ENCODE measurements at regions not wholly inside any gene's neighbourhood (a gene's known extent, or its start where the extent isn't known, plus 50 kb on each side); places are given as distances from the start of the nearest gene placed in this dataset.

DNA sequence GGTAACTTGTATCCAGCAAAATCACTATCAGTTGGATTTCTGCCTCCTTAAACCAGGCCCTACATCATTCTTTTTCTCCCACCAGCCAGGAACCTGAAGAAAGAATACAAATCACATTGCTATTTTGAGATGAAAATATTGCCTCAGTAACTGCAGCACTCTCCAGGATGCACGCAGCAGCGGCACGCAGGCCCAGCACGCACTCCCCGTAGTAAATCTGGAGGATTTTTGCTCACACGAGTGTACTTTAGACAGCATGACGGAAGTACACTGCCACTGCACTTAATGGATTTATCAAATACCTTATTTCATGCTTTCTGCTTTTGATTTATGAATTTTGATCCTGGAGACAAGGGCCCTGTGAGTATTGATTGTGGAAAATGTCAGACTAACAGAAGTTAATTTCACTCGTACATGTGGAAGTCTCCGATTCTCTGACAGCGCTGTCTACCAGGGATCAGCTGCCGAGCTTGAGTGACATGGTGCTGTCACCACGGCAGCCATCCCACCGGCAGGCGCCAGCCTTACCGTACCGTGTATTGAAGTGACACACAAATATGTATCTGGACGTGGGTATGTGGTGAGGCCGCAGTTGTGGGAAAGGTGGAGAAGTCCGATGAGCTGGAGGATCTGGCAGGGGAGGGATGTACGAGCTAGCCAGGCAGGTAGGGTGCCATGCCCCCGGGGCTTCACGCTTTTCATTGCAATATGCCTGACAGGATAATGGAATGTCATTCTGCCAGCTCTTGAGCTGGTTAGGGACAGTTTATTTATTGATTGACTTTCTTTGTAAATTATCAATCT, 863.7 kb downstream of the GALR1 start:
- no peak for DNase-seq (ENCODE audit: low spot score)

DNA sequence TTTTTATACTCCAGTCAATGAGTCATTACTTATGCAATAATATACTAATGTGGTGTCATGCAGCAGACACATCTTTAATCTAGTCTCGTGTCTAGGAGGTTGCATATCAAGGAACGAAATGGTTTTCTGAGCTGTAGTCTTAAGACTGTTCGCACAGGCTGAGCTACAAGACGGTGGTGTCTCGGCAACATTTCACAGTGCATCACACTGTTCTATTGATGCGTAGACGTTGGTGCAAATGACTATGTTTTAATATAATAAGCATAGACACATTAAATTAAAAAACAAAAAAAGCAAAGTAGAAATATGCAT, 864.2 kb downstream of the GALR1 start:
- DNase-seq (ENCODE audit: low spot score): no peak

GRCh38 chr18:78115896-78116561, 863.6 kb upstream of the SALL3 start:
- DNase-seq (ENCODE audit: low spot score): no peak

- DNase-seq (ENCODE audit: low spot score): no peak
These were observed 856.3 kb upstream of the SALL3 start for GRCh38 chr18:78123144-78123909.

- DNase-seq (ENCODE audit: low spot score): no peak
These were observed 855.5 kb upstream of the SALL3 start for GRCh38 chr18:78123926-78124797.

DNA sequence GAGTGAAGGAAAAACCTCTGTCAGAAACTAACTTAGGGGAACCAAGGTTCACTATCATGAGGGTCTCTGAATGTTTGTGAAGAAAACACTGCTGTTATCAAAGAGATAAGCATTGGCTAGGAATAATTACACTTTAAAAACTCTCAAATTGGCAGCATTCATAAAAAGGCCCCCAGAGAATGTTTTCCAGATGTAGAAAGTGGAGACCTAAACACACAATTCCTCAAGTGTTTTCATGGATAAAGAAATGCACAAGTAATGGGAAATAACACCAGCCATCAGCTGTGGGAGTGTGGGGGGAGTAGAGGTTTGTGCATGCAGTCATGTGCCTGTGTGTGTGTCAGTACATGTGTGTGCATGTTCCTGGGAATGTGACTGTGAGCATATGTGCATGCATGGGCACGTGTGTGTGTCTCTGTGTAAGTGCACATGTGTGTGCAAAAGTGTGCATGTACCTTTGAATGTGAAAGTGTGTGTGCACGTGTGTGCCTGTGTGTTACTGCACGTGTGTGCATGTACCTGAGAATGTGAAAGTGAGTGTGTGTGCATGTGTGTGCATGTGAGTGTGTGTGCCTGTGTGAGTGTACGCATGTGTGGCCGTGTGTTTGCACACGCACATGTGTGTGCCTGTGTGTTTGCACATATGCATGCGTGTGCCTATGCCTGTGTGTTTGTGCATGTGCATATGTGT, 854.3 kb upstream of the SALL3 start:
- no peak for DNase-seq (ENCODE audit: low spot score)

DNA sequence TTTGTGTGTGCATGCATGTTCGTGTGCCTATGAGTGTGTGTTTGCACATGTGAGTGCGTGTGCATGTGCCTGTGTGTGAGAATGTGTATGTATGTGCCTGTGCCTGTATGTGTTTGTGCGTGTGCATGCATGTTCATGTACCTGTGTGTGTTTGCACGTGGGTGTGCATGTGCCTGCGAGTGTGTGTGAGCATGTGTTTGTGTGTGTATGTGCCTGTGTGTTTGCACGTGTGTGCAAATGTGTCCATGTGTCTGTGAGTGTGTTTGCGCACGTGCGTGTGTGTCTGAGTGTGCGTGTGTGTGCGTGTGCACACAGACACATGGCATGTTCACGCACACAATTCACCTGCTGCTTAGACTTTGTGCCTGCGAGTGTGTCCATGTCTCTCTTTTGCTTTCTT, 853.5 kb upstream of the SALL3 start:
- no peak for DNase-seq (ENCODE audit: low spot score)

- DNase-seq (ENCODE audit: low spot score): no peak
These were observed 853.1 kb upstream of the SALL3 start for GRCh38 chr18:78126536-78126935.

- no peak for DNase-seq (ENCODE audit: low spot score)
These were observed 852.6 kb upstream of the SALL3 start for GRCh38 chr18:78127041-78127440.

- no peak for DNase-seq (ENCODE audit: low spot score)
These were observed 851.6 kb upstream of the SALL3 start for GRCh38 chr18:78128004-78128403.

DNA sequence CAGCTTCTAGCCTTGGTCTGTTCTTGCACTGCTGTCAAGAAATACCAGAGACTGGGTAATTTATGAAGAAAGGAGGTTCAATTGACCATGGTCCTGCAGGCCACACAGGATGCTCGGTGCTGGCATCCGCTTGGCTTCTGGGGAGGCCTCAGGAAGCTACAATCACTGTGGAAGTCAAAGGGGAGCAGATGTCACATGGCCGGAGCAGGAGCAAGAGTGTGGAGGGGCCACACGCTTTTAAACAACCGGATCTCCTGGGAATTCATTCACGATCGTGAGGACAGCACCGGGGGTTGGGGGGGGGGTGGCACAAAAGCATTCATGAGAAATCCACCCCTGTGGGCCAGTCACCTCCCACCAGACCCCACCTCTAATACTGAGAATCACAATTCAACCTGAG, 850.4 kb upstream of the SALL3 start:
- no peak for DNase-seq (ENCODE audit: low spot score)

DNA sequence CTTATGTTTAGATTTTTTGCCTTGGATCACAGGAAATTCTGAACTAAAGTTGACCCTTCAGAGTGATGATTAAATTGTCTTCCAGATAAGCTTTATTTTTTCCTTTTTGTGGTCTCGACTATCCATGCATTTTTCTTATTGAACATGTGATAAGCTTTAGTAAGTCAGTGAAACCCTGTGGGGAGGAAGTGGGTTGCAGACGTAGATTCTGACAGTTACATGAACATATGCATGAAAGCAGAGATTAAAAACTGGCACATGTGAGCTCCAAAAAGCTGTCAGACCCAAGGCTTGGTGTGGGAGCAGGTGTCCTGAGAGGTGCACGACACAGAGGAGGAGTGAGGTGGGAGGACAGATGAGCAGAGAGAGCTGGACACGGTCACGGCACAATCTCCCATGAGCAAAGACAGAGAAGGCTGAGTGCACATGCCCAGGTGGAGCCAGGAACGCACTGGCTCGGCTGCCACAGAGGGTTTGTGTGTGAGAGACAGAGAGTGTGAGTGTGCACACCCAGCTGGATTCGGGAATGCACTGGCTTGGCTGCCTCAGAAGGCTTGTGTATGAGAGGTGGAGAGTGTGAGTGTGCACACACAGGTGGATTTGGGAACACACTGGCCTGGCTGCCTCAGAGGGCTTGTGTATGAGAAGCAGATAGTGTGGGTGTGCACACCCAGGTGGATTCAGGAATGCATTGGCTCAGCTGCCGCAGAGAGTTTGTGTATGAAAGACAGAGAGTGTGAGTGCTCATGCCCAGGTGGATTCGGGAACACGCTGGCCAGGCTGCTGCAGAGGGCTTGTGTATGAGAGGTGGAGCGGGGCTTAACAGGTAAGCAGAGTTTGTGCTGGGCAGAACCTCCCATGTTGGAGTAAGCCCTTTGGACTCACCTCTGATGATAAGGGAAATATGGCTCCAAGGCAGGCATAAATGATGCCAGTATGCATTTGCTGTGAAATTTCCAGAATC, 849.1 kb upstream of the SALL3 start:
- DNase-seq (ENCODE audit: low spot score): no peak

DNA sequence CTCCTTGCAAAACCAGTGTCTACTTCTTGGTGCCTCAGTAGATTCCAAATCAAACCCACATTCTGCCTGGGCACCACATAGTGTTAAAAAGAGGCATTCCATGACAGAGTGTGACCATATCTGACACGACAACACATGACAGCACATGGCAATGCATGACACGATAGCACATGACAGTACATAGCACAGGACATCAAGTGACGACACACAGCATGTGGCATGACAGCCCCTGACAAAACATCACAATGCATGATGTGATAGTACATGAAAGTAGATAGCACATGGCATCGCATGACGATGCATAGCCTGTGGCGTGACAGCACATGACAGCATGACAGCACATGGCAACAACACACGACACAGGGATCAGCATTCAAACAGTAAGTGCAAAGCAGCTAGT, 845.9 kb upstream of the SALL3 start:
- no peak for DNase-seq (ENCODE audit: low spot score)

DNA sequence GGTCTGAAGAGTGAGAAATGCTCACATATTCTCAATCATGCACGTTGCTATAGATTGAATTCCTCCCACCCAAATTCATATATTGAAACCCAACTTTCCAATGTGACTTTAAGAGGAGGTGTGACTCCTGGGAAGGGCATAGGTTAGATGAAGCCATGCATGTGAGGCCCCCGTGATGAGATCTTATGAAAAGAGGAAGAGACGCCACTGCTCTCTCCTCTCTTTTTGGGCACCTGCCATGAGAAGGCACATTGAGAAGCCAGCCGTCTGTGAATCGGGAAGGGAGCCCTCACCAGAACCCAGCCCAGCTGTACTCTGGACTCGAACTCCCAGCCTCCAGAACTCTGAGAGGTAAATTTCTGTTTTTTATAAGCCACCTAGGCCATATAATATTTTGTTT, 842.6 kb upstream of the SALL3 start:
- DNase-seq (ENCODE audit: low spot score): no peak

DNA sequence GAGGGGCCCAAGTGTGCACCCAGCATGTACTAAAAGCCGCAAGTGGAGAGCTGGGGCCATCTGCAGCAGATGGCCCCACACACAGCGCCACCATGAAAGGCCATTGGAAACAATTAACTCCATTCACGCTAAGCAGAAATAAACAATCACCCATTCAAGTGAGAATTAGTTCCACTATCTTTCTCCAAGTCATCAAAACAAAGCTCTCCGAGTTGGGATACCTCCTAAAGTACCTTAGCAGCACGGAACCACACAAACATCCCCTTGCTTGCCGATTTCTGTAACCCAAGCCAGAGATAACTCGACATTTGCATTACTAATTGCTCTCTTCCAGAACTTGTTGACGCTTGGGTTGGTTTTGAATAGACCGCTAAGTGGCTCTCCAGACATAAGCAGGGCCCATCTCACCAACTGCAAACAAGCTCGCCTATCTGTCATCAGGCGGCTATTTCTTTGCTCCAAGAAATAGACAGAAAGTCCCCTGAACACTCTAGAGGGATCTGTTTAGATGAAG, 840.6 kb upstream of the SALL3 start:
- no peak for DNase-seq (ENCODE audit: low spot score)

DNA sequence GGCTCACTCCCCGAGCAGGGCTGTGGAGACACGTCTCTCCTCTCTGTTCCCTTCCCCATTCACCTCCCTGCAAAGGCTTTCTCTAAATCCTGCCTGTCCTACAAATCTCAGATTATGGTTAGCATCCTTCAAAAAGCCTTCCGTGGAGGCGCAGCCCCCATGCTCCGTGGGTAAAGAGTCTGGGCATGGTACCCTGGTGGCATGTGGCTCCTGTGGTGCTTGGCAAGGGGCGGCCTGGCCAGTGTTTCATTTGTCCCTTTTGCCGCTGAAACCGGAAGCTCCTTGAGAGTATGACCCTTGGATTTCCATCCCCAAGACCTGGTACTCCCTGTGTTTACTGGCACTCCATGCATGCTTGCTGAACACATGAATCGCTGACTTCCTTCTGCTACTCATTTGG, 839.3 kb upstream of the SALL3 start:
- DNase-seq (ENCODE audit: low spot score): no peak

DNA sequence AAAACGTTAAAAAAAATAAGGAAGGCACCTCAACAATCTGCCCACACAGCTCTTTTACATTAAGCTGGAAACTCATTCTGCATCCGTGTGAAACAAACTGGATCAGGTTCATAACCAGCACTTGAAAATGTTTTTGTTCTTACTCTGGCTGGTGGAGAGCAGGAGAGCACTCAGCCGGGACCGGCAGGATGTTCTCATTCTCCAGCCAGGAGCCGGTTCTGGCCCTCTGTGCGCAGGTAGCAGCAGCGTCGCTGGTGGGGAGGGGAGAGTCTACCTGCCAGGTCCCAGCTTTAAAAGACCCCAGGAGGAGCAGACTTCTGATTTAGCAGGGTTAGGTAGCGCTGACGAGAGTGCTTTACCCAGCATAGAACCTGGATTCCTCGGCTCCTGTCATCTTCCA, 834.9 kb upstream of the SALL3 start:
- DNase-seq (ENCODE audit: low spot score): no peak

- no peak for DNase-seq (ENCODE audit: low spot score)
These were observed 834.5 kb upstream of the SALL3 start for GRCh38 chr18:78145096-78145495.

GRCh38 chr18:78146136-78147085, 833.2 kb upstream of the SALL3 start:
- DNase-seq (ENCODE audit: low spot score): no peak
